GM19468 (cell line): ENCODE measurements at regions not wholly inside any gene's neighbourhood (a gene's known extent, or its start where the extent isn't known, plus 50 kb on each side); places are given as distances from the start of the nearest gene placed in this dataset.
"Not testable (repeated sequence)": the region's sequence is repeated elsewhere in the genome, so short reads cannot be mapped to it uniquely, and the experiment has no call there.

ENCODE experiments used
- ATAC-seq: cut with Tn5 transposase; IDR thresholded peaks from one replicate; pipeline ENCODE4 v1.9.1; 2021; ENCODE audit warnings: mild to moderate bottlenecking, moderate library complexity, moderate number of reproducible peaks; ENCODE audit not compliant: unreplicated experiment; ENCODE audit errors: extremely low read depth

GRCh38 chr7:13777242-13777641, 212.2 kb downstream of the ETV1 start:
- no peak for ATAC-seq

- ATAC-seq: no peak
Measured at GRCh38 chr7:13778967-13779366, 210.5 kb downstream of the ETV1 start.

GRCh38 chr7:13790611-13791010, 198.9 kb downstream of the ETV1 start:
- ATAC-seq: no peak

- no peak for ATAC-seq
Measured at GRCh38 chr7:13792208-13792607, 197.3 kb downstream of the ETV1 start.

GRCh38 chr7:13793926-13794325, 195.5 kb downstream of the ETV1 start:
- no peak for ATAC-seq

- no peak for ATAC-seq
Measured at GRCh38 chr7:13794581-13794980, 194.9 kb downstream of the ETV1 start.

GRCh38 chr7:13797545-13797944, 191.9 kb downstream of the ETV1 start:
- no peak for ATAC-seq

GRCh38 chr7:13800694-13801448, 188.6 kb downstream of the ETV1 start:
- ATAC-seq: no peak

- ATAC-seq: no peak
Measured at GRCh38 chr7:13801669-13802068, 187.8 kb downstream of the ETV1 start.

- no peak for ATAC-seq
Measured at GRCh38 chr7:13802651-13803050, 186.8 kb downstream of the ETV1 start.

GRCh38 chr7:13803134-13803533, 186.3 kb downstream of the ETV1 start:
- no peak for ATAC-seq

GRCh38 chr7:13806089-13806867, 183.2 kb downstream of the ETV1 start:
- ATAC-seq: not testable (repeated sequence)

GRCh38 chr7:13817230-13817629, 172.2 kb downstream of the ETV1 start:
- ATAC-seq: not testable (repeated sequence)

- ATAC-seq: no peak
Measured at GRCh38 chr7:13821152-13821787, 168.2 kb downstream of the ETV1 start.

- ATAC-seq: no peak
Measured at GRCh38 chr7:13822678-13823077, 166.8 kb downstream of the ETV1 start.

- ATAC-seq: no peak
Measured at GRCh38 chr7:13826752-13827151, 162.7 kb downstream of the ETV1 start.

- no peak for ATAC-seq
Measured at GRCh38 chr7:13827716-13828115, 161.8 kb downstream of the ETV1 start.

- no peak for ATAC-seq
Measured at GRCh38 chr7:13829231-13829630, 160.2 kb downstream of the ETV1 start.

- ATAC-seq: no peak
Measured at GRCh38 chr7:13829914-13830900, 159.3 kb downstream of the ETV1 start.

- ATAC-seq: no peak
Measured at GRCh38 chr7:13832346-13832745, 157.1 kb downstream of the ETV1 start.
